ENCODE measurements at regions not wholly inside any gene's neighbourhood (a gene's known extent, or its start where the extent isn't known, plus 50 kb on each side); places are given as distances from the start of the nearest gene placed in this dataset.

- H3K27me3 ChIP-seq: no peaks in the 10 kb centered on the region
- H3K9me3 ChIP-seq: no peaks in the 10 kb centered on the region
- DNase-seq: no peak
- H3K4me1 ChIP-seq: no peaks in the 10 kb centered on the region
- intact Hi-C loops (cut with DNase I): loop anchor here in 1 of 2 donors (10.0 kb wide), 1 partner anchor 775 kb away; no protein-coding TSS in a partner anchor
- WGBS (ENCODE audit: insufficient coverage, low coverage, low lambda C conversion rate, missing lambda C conversion rate): 10% methylated on average over 5 of the region's 5 CpGs
- no peak overlapping the region for H3K4me3 ChIP-seq
- H3K27ac ChIP-seq: no peak overlapping the region
- H3K36me3 ChIP-seq: no peaks in the 10 kb centered on the region
- TF ChIP-seq CTCF (IDR thresholded peaks at IDR 0.05) (no peak), POLR2A (IDR thresholded peaks at IDR 0.05) (no peak)
- ATAC-seq: peak; percentile 5 to 36 (median 18)
Observed at GRCh38 chr9:119559986-119560385, 190.8 kb upstream of the BRINP1 start.

GRCh38 chr9:119559056-119559455, 189.8 kb upstream of the BRINP1 start:
- TF ChIP-seq CTCF (IDR thresholded peaks at IDR 0.05): no peak
- TF ChIP-seq POLR2A (IDR thresholded peaks at IDR 0.05): no peak

GRCh38 chr9:119556129-119556875, 187.1 kb upstream of the BRINP1 start:
- 9% methylated on average over 16 of the region's 31 CpGs for WGBS (ENCODE audit: insufficient coverage, low coverage, low lambda C conversion rate, missing lambda C conversion rate)
- intact Hi-C loops (cut with DNase I): no loop called here
- H3K4me3 ChIP-seq: peak overlapping the region in 1 of 3 donors; percentile 26
- no peaks in the 10 kb centered on the region for H3K36me3 ChIP-seq
- H3K27me3 ChIP-seq: no peaks in the 10 kb centered on the region
- ATAC-seq (peak; percentile 87 to 97 (median 94)), DNase-seq (peak; percentile 75 to 81 (median 79))
- no peaks in the 10 kb centered on the region for H3K4me1 ChIP-seq
- H3K27ac ChIP-seq: peak overlapping the region in 1 of 3 donors; percentile 13
- TF ChIP-seq CTCF (IDR thresholded peaks at IDR 0.05) (peak; percentile 78 to 95 (median 92)), POLR2A (IDR thresholded peaks at IDR 0.05) (no peak)
- no peaks in the 10 kb centered on the region for H3K9me3 ChIP-seq

More at GRCh38 chr9:119559056-119559455, 189.8 kb upstream of the BRINP1 start:
- intact Hi-C loops (cut with DNase I): no loop called here
- ATAC-seq (no peak), DNase-seq (no peak)
- Histone ChIP-seq H3K9me3 (no peaks in the 10 kb centered on the region), H3K36me3 (no peaks in the 10 kb centered on the region), H3K27me3 (no peaks in the 10 kb centered on the region), H3K4me3 (no peak overlapping the region), H3K4me1 (no peaks in the 10 kb centered on the region), H3K27ac (no peak overlapping the region)

- no peak overlapping the region for H3K4me3 ChIP-seq
- 35% methylated on average over 2 of the region's 3 CpGs for whole genome bisulfite sequencing (ENCODE audit: insufficient coverage, low coverage, low lambda C conversion rate, missing lambda C conversion rate)
- no peaks in the 10 kb centered on the region for H3K27me3 ChIP-seq
- no peak overlapping the region for H3K27ac ChIP-seq
- H3K4me1 ChIP-seq: no peaks in the 10 kb centered on the region
- intact Hi-C loops (cut with DNase I): no loop called here
- DNase-seq: no peak
- no peaks in the 10 kb centered on the region for H3K36me3 ChIP-seq
- no peaks in the 10 kb centered on the region for H3K9me3 ChIP-seq
- TF ChIP-seq POLR2A (IDR thresholded peaks at IDR 0.05): no peak
- TF ChIP-seq CTCF (IDR thresholded peaks at IDR 0.05): no peak
- no peak for ATAC-seq
Observed at GRCh38 chr9:119544492-119544891, 175.3 kb upstream of the BRINP1 start.
